BJ (cell line): ENCODE measurements at regions not wholly inside any gene's neighbourhood (a gene's known extent, or its start where the extent isn't known, plus 50 kb on each side); places are given as distances from the start of the nearest gene placed in this dataset.
"Not testable (repeated sequence)": the region's sequence is repeated elsewhere in the genome, so short reads cannot be mapped to it uniquely, and the experiment has no call there.

Experiments
- CTCF ChIA-PET: fragments of 350-600 bp; formaldehyde crosslinking; extraction: SDS; loops from one replicate; lab custom pipeline; 2021; ENCODE audit warnings: antibody characterized with exemption, inconsistent platforms; lab: Yijun Ruan, JAX
- POLR2A ChIA-PET: fragments of 300-600 bp; sonication (Branson Sonifier 250); formaldehyde crosslinking; extraction: SDS; loops from one replicate; lab custom pipeline; 2021; ENCODE audit warnings: antibody characterized with exemption; lab: Charles Lee
- DNase-seq: peaks from one replicate; pipeline ENCODE4 v3.0.0-alpha.2; 2011; ENCODE audit warnings: low read depth
- H3K27me3 ChIP-seq: 2 replicates; pipeline ENCODE4 v1.6.0; 2011; ENCODE audit warnings: low read length; ENCODE audit not compliant: control insufficient read depth, insufficient read depth
- H3K36me3 ChIP-seq: 2 replicates; pipeline ENCODE4 v1.5.1; 2011; ENCODE audit warnings: low read length; ENCODE audit not compliant: control insufficient read depth, insufficient read depth
- H3K4me3 ChIP-seq: 2 replicates; pipeline ENCODE4 v1.5.1; 2011; ENCODE audit warnings: low read depth, mild to moderate bottlenecking, control low read depth, low read length
- TF ChIP-seq, protein P1 (sequence below): IDR thresholded peaks from 2 replicates; pipeline ENCODE4 v1.5.1; 2011; ENCODE audit warnings: low read depth, mild to moderate bottlenecking, control low read depth, inconsistent platforms, low read length, moderate library complexity; ENCODE audit not compliant: insufficient read depth

DNA sequence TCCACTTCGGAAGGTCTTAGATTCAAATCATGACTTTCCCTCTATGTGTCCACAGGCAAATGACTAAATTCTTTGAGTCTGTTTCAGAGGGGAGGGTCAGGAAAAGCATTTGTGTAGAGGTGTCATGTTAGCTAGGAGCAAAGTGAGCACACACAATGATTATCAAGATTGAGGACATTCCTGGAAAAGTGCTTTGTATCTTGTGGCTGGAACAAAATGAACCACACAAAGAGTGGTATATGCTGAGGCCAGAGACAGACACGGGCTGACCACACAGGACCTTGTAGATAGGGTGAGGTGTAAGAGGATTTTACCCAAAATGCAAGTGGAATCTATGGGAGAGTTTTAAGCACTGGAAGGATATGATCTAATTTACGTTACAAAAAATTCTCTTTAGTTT lies 245.3 kb upstream of the NMUR2 start:
- DNase-seq, result no peak
- ChIA-PET POLR2A (no interaction called here), CTCF (interaction anchor here (1.3 kb wide), 1 partner anchor 9 kb away, joined by 4 read pairs; no protein-coding TSS in a partner anchor)
- Histone ChIP-seq H3K27me3 (no peaks in the 10 kb centered on the region), H3K36me3 (no peaks in the 10 kb centered on the region), H3K4me3 (no peak overlapping the region)
- TF ChIP-seq, protein P1, sequence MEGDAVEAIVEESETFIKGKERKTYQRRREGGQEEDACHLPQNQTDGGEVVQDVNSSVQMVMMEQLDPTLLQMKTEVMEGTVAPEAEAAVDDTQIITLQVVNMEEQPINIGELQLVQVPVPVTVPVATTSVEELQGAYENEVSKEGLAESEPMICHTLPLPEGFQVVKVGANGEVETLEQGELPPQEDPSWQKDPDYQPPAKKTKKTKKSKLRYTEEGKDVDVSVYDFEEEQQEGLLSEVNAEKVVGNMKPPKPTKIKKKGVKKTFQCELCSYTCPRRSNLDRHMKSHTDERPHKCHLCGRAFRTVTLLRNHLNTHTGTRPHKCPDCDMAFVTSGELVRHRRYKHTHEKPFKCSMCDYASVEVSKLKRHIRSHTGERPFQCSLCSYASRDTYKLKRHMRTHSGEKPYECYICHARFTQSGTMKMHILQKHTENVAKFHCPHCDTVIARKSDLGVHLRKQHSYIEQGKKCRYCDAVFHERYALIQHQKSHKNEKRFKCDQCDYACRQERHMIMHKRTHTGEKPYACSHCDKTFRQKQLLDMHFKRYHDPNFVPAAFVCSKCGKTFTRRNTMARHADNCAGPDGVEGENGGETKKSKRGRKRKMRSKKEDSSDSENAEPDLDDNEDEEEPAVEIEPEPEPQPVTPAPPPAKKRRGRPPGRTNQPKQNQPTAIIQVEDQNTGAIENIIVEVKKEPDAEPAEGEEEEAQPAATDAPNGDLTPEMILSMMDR, result no peak

DNA sequence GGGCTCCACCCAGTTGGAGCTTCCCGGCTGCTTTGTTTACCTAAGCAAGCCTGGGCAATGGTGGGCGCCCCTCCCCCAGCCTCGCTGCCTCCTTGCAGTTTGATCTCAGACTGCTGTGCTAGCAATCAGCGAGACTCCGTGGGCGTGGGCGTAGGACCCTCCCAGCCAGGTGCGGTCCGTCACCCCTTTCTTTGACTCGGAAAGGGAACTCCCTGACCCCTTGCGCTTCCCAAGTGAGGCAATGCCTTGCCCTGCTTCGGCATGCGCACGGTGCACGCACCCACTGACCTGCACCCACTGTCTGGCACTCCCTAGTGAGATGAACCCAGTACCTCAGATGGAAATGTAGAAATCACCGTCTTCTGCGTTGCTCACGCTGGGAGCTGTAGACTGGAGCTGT lies 254.4 kb upstream of the NMUR2 start:
- DNase-seq, CTCF ChIA-PET, H3K36me3 ChIP-seq, H3K4me3 ChIP-seq, H3K27me3 ChIP-seq, POLR2A ChIA-PET: not testable (repeated sequence)

DNA sequence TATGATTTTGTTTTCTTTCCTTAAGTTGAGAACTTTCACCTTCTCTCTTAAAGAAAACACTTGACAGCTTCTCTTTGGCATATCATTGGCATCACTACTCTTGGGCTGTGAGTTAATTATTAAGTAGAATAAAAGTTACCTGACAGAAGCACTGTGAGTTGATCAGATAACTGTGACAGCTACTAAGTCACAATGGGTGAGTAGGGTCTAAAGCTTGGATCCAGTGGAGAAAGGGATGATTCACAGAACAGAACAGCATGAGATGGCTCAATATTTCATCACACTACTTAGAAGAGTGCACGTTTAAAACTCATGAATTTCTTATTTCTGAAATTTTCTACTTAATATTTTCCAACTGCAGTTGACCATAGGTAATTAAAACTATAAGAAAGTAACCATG lies 268.5 kb upstream of the NMUR2 start:
- POLR2A ChIA-PET, result no interaction called here
- Histone ChIP-seq H3K27me3 (no peaks in the 10 kb centered on the region), H3K36me3 (no peaks in the 10 kb centered on the region), H3K4me3 (no peak overlapping the region)
- CTCF ChIA-PET, result no interaction called here
- TF ChIP-seq, protein P1, result no peak
- no peak for DNase-seq

DNA sequence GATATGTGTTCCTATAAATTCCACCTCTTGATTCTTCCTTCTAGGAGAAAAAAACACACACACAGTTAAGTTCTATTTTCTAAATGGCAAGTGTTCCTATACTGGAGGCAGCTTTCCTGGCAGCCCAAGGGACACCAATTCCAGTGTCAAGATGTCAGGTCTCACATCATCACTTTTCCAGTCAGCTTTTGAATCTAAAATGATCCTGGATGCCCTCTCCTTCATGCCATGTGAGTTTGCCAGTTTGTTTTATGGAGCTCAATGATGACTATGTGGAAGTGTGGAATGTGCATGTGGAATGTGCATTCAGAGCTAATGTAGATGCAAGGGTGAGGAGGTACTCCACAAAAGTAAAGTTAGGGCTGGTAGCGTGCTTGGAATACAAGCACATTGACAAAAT lies 269.3 kb upstream of the NMUR2 start:
- CTCF ChIA-PET, result no interaction called here
- POLR2A ChIA-PET, result no interaction called here
- no peak for DNase-seq
- H3K4me3 ChIP-seq, result no peak overlapping the region
- TF ChIP-seq, protein P1, result no peak
- no peaks in the 10 kb centered on the region for H3K36me3 ChIP-seq
- no peaks in the 10 kb centered on the region for H3K27me3 ChIP-seq

DNA sequence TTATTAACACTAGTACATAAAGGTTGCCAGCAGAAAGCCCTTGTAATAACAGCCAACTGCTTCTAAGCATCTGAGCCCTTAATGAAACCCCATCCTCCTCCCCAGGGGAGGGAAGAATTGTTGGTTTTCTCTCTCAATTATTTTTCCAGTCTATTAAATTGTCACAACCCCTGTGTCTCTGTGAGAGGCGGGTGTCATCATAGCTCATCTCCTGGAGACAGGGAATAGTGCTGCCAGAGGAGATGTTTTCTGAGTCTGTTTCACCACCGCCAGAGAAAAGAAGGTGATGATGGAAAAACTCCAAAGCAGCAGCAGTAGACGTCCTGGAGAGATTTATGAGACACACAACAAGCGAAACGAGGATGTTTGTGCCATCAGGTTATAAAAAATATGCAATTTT lies 271.1 kb upstream of the NMUR2 start:
- Histone ChIP-seq H3K36me3 (no peaks in the 10 kb centered on the region), H3K4me3 (no peak overlapping the region), H3K27me3 (no peaks in the 10 kb centered on the region)
- ChIA-PET CTCF (interaction anchor here (0.8 kb wide), 1 partner anchor 42 kb away, joined by 3 read pairs; no protein-coding TSS in a partner anchor), POLR2A (no interaction called here)
- TF ChIP-seq, protein P1, result no peak
- DNase-seq, result no peak

DNA sequence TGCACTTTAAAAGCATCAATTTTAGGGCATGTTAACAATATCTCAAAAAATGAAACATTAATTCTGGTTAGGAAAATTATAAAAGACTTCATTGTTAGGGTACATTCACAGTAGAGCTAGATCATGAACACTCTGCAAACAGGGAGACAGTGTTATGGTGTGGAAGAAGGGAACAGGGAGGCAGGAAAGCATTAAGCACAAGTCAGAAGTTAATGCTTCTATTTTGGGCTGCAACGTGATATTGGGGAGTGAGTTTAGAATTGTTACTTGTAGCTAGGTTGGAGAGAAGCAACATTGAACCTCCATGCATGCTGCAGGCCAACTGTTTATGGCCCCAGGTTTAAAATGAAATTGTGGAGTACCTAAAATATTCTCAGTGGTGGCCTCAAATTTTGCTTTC lies 278.1 kb upstream of the NMUR2 start:
- ChIA-PET CTCF (no interaction called here), POLR2A (no interaction called here)
- H3K27me3 ChIP-seq, result no peaks in the 10 kb centered on the region
- H3K36me3 ChIP-seq, result no peaks in the 10 kb centered on the region
- TF ChIP-seq, protein P1, result no peak
- H3K4me3 ChIP-seq, result no peak overlapping the region
- DNase-seq, result no peak
